ENCODE measurements at regions not wholly inside any gene's neighbourhood (a gene's known extent, or its start where the extent isn't known, plus 50 kb on each side); places are given as distances from the start of the nearest gene placed in this dataset.
A peak's percentile ranks its signal among the peaks of the same experiment; 100 is the strongest.
"Not testable (repeated sequence)": the region's sequence is repeated elsewhere in the genome, so short reads cannot be mapped to it uniquely, and the experiment has no call there.

DNA sequence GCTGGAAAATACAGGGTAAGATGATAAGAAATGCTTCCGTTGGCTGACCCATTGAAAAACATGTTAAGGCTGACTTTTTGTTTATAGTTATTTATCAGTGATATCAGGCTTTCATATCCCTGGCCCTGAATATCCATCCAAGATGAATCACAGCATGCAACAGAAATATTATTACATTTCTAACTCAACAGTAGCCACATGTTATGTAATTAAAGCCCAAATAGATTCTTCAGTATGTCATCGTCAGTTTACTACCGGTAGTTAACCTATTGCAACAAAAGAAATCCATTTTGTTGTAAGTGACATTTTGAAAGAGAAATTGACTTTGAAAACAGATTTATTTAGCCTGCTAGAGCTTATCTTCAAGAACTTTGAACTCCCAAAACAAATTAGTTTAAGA is 354.1 kb upstream of the CELF2 start:
- DNase-seq, result no peak

DNA sequence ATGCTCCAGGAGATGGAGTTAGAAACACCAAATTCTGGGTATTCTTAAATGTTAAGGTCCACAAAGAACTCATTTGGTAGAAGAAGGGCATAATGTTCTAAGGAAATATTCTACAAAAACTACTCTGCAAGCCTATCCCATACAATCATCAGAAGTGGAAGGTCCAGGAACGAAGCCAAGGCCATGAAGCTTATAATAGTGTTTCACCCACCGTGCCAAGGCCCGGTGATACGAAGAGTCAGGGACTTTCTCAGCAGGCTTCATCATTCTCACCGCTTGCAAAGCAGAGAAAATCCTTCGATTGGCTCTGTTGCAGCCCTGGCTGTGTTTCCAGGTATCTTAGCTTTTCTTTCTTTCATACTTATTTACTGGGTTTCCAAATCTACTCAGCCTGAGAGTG is 351.9 kb upstream of the CELF2 start:
- DNase-seq, result no peak

GRCh38 chr10:10667466-10667865 is 350.2 kb upstream of the CELF2 start:
- DNase-seq, result peak; percentile 4 to 37

- DNase-seq, result peak; percentile 33 to 70
Observed at GRCh38 chr10:10676972-10677371, 340.7 kb upstream of the CELF2 start.

- peak; percentile 47 to 79 for DNase-seq
Observed at GRCh38 chr10:10677479-10677878, 340.2 kb upstream of the CELF2 start.

DNA sequence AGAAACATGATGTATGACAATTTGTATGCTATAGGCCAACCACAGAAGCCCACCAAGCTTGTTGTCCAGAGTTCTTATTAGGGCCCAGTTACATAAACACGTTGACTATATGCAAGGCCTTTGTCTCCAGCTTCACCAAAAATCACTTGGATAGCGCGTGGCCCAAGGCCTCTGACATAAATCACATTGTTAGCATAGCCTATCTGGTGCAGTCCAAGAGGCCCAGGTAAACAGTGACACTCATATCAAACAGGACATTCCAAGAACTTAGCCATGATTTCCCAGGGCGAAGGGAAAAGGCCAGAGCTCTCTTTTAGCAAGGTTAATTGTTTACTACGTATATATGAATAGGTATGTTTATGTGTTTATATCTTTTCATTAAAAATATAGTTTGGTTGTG is 337.2 kb upstream of the CELF2 start:
- DNase-seq, result no peak

GRCh38 chr10:10684972-10685371 is 332.7 kb upstream of the CELF2 start:
- no peak for DNase-seq

DNA sequence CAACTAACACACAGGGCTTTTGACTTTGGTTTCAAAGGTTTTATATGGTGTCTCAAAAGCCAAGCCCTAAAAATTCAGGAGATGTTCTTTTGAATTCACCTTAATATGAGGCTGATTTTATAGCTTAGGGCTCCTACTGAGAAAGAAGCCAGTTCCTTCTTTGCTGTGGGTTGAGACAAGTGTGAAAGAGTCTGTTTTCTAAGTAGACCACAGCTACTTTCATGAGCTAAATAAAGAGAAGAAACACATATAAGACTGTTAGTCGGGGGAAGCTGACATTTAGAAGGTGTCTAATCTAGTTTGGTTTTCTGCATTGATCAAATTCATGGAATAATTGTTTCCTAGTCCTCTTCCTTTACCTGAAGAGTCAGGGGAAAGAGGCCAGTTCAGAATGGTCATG is 332.1 kb upstream of the CELF2 start:
- no peak for DNase-seq

DNA sequence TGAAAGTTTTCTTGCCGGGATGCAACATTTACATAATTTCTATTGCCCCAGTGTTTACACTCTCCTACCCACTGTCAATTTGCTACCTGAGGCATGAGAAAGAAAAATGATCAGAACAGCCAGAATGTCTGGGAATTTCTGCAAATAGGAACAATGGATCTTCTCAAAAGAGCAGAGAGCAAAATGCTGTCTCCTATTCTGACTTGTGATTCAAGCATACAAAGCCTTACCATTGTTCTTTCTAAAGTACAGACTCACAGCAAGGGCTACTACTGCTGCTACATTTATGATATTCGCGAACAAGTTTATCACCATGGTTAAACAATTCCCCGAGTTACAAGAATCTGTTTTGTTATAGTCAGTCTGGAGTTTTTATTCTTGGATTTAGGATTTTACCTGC is 329.9 kb upstream of the CELF2 start:
- DNase-seq, result no peak

DNA sequence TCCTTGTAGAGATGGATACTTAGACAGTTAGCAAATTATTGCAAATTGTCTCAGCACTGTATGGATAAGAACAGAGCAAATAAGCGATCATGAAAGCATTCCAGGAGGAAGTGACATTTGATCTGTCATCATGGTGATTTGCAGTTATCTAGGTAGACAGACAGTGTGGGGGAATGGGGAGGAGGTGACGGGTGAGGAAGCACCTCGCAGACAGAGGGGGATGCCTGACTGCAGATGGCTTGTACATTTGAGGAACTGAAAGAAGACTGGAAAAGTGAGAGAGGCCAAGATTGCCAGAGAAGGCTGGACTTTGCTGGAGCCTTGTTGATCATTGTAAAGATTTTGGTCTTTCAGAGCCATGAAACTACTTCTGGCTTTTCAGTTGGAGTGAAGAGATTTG is 318.2 kb upstream of the CELF2 start:
- DNase-seq, result peak; percentile 9 to 43

DNA sequence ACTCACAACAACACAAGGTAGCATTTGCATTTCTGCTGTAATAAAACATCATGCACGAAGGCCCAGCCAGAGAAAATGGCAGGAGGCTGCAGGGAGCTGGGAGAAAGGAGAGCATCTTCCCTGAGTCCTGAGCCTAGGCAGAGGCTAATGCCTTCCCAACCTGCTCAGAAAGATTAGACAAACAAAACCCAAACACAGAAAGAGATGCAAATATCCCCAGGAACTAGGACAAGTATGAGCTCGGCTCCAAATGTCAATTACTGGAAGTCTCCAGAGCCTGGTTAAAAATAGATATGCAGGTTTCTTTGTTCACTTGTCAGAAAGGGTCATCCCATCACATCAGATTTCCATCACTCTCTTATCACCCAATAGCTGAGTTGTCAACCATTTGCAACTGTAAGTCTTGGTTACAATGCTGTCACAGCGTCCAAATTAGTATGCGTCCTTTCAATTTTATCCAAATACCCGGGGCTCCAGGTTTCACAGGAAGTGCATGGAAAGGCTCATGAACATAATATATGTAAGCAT is 316.5 kb upstream of the CELF2 start:
- peak; percentile 35 to 54 for DNase-seq

- no peak for DNase-seq
Observed at GRCh38 chr10:10702211-10702610, 315.5 kb upstream of the CELF2 start.

- no peak for DNase-seq
Observed at GRCh38 chr10:10703382-10703781, 314.3 kb upstream of the CELF2 start.

GRCh38 chr10:10712155-10712704 is 305.4 kb upstream of the CELF2 start:
- no peak for DNase-seq

DNA sequence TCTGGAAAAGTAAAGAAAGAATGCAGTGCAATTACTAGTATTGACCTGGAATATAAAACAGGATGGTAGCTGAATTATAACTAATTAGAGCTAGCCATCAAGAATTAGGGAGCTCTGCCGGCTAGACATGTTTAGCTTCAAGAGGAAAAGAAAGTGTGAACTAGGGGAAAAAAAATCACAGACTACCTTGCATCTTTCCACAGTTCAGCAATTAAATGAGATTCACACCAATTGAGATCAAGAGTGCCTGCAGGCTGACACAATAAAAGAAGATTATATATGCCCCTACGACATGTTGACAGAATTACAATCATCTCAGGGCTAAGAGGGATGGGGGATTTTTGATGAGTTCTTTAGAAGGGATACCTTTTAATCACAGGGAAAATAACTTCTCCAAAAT is 303.3 kb upstream of the CELF2 start:
- DNase-seq, result no peak

- no peak for DNase-seq
Observed at GRCh38 chr10:10716972-10717371, 300.7 kb upstream of the CELF2 start.

GRCh38 chr10:10722422-10722821 is 295.2 kb upstream of the CELF2 start:
- no peak for DNase-seq

DNA sequence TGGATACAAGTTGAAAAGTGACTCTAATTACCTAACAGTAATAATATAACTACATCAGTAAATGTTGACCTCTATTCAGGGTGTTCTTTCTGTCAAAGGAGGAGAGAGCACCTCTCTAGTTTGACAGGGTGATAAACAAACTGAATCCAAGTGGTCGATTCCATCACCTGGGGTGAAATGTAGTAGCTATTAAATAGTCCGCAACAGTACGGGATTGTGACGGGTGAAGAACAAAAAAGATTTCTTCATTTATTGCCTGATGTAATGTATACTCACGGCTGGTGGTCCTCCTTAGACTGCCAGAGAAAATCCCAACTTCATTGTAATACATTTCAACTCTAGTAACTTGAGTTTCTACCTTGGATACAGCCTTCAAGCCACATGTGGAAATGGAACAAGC is 292.5 kb upstream of the CELF2 start:
- no peak for DNase-seq

DNA sequence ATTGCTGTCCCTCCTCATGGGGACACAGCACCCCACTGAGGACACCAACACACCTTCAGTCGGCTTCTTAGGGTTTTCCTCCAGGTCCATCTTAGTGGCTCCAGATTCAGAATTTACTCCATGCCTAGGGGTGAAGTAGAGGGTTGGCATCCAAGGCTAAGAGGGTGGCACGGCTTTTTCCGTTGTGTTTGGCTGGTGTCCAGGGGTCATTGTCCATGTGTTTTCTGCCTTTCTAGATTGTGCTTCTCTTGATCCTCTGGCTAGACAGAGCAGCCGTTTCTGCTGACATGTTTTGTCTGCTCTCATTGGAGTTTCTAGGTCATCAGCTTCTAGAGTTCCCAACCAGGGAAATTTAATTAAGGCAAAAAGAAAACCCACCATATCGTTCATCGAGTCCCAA is 291.6 kb upstream of the CELF2 start:
- DNase-seq, result no peak

GRCh38 chr10:10727411-10727810 is 290.3 kb upstream of the CELF2 start:
- not testable (repeated sequence) for DNase-seq

DNA sequence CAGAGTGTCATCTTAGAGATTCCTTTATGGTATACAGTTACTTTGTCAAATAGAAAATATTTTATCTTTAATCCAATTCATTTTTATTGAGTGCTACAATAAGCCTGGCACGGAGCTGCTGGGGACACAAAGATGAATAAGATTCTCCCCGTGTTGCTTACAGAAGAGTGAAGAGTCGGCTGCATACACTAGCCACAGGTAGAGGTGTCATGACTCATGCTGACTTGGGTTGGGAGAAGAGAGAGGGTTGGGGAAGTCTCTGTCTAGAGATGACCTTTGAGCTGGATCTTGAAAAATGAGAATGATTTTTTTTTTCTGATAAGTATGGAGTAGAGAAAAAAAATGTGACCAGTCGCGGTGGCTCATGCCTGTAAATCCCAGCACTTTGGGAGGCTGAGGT is 289.9 kb upstream of the CELF2 start:
- no peak for DNase-seq

GRCh38 chr10:10730471-10731043 is 287.1 kb upstream of the CELF2 start:
- DNase-seq, result no peak

DNA sequence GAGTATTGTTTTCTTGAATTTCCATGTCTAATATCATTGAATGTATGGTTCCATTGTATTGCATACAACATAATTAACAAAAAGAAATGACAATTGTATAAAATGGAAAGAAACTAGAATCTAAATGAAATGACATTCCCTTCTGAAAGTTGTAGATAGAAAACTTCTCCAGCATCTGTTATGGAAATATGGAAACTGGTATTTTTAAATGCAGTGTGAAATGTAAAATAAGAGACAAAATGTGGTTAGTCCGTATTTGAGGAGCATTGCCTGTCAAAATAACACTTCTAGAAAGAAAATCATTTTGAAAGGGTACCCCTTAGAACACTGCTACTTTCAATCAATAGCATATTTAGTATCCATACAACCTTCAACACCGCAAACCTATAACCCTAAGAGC is 286.3 kb upstream of the CELF2 start:
- no peak for DNase-seq

DNA sequence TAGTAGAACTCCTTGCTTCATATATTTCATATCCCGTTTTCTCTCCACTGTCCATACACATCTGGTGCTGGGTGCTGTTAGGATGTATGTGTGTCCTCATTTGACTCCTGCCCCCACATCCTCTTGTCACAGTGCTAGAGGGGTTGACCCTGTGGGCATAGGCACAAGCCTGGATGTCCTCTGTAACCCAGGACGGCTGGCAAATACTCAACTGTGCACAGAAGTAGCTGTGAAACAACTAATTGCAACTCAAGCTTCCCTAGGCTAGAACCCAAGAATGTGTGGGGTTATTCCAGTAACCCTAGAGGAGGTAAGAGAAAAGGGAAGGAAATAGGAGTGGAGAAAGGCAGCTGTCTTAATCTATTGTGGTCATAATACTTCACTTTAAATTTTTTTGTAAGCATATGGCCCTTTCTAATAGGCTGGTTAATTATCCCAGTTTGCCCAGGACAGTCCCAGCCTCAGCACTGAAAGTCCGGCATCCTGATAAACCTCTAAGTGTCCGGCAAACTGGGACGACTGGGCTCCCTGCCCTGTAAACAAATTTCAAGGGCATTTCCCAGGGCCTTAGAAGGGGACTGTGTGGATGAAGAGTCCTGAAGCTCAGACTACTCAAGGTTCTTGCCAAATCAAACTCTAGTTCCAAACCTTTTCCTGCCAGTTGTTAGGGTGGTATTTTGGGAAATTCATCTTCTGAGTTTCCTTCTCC is 283.2 kb upstream of the CELF2 start:
- no peak for DNase-seq

DNA sequence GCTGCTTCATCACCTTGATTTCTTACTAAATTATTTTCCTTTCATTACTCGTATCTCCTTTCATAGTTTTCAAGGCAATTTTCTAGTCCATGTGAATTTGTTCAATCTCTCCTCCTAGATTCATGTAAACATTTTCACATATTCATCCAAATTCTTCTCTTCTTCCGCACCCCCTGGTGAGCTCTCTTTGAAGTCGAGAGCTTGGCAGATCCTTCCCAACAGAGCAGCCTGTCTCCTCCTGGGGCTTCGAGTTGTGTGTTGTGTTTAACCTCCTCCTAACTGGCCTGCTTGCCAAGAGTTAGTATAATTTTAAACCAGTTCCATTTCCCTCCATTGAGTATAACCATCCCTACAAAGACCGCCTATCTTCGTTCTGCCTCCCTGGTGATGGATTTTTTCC is 272.4 kb upstream of the CELF2 start:
- no peak for DNase-seq

Data from NCI-H526 (cell line).